GM19468 (cell line): ENCODE measurements at regions not wholly inside any gene's neighbourhood (a gene's known extent, or its start where the extent isn't known, plus 50 kb on each side); places are given as distances from the start of the nearest gene placed in this dataset.
"Not testable (repeated sequence)": the region's sequence is repeated elsewhere in the genome, so short reads cannot be mapped to it uniquely, and the experiment has no call there.

Source experiments
- ATAC-seq: cut with Tn5 transposase; IDR thresholded peaks from one replicate; pipeline ENCODE4 v1.9.1; 2021; ENCODE audit warnings: mild to moderate bottlenecking, moderate library complexity, moderate number of reproducible peaks; ENCODE audit not compliant: unreplicated experiment; ENCODE audit errors: extremely low read depth

DNA sequence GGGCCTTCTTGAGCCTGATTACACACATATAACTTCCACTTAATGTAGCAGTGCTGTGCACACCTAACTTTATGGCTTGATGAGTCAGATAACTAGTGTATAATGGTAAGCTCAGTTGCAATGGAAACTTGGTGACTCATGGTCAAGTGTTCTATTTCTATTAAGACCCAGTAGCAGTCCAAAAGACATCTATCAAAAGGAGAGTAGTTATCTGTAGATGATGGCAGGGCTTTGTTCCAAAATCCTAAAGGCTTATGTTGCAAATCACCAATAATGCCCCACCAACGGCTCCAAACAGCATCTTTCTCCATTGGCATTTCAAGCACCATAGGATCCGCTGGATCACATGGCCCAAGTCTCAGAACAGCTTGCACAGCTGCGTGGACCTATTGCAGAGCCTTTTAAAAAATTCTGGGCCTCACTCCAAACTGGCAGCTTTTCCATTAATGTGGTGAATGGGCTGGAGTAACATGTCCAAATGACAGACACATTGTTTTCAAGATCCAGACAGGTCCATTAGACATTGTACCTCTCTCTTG is 566.8 kb upstream of the USP24 start:
- ATAC-seq: no peak

DNA sequence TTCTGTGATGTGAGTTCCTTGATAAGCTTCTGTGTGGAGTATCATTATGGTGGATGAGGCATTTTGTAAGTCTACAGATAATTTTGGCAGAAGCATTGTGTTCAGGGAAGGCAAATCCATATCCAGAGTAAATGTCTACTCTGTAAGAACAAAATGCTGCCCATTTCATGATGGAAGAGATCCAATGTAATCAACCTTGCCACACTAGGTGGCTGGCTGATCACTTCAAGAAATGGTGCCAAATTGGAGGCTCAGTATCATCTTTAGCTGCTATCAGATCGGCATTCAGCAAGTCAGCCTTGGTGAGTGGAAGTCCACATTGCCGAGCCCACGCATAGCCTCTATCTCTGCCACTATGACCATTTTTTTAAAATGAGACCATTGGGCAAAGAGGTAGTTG is 565.8 kb upstream of the USP24 start:
- ATAC-seq: no peak

DNA sequence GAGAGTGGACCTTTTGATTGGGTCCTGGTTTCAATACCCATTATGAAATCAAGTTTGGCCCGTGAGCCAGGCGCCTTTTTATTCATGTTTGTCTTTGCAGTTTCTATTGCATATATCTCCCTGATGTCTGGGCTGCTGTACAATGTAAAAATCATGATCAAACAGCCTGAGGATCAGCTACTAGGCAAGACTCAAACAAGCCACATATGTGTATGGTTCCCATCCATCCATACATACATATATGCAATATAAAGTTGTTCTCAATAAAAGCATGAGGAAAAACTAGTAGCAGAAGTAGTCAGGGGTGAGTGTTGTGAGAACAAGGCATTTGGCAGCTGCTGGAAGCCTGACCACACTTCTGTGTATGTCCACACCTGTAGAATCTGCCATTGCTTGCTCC is 562.4 kb upstream of the USP24 start:
- no peak for ATAC-seq

DNA sequence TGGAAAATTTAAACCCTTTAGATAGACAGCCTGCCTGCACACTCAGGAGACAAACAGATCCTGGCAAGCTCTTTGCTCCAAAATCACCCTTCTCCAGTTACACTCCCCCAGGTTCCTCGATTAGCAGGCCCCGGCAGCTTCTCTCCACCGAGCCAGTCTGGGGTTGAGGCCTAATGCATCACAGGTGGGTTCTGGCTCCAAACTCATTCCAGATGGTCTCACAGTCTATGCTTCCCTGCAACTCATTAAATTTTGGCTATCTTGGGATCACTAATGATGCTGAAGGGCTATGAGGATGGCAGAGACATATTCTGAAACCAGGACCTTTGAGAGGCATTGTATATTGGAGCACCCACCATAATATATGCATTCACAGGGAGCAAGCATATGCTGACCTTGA is 559.8 kb upstream of the USP24 start:
- no peak for ATAC-seq

DNA sequence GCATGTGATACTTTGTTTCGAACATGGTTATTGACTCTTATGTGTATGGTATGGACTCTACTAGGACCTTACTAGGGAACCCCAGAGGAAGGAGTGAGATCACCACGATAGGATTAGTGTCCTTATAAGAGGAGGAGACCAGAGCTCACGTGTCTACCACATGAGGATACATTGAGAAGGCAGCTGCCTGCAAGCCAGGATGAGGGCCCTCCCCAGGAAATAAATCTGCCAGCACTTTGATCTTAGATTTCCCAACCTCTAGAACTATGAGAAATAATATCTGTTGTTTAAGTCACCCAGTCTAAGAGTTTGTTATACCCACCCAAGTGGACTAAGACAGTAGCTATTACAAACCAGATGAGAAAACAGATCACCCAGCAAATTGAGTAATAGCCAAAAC is 559.3 kb upstream of the USP24 start:
- ATAC-seq: no peak

DNA sequence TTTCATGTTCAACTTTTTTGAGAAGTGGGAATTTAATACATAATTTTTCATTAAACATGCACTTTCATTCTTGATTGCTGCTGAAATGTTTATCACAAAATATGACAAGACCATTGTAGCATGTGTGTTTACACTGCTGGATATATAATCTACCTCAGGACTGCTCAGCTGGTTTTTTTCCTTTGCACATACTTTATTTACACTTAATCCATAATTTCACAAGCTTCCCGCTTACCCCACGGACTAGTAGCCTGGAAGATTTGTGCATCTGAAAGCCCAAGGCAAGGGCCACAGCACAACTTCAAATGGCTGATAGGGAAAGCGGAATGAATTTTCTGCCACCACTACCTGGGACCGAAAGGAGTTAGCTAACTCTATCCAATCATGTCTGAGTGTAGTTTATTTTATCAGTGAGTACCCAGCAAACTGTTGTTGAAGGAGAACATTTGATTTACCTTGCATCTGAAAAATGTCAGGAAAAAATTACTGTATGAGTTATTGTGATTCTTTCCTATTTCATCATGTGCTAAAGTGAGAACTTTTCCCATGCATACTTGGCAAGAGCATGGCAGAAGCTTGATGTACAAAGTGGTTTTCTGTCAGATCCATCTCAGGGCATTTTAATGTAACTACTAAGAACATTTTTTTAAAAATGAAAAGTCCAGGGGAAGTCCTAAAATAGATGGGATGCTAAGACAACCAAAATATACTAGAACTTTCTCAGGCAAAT is 558.2 kb upstream of the USP24 start:
- no peak for ATAC-seq

DNA sequence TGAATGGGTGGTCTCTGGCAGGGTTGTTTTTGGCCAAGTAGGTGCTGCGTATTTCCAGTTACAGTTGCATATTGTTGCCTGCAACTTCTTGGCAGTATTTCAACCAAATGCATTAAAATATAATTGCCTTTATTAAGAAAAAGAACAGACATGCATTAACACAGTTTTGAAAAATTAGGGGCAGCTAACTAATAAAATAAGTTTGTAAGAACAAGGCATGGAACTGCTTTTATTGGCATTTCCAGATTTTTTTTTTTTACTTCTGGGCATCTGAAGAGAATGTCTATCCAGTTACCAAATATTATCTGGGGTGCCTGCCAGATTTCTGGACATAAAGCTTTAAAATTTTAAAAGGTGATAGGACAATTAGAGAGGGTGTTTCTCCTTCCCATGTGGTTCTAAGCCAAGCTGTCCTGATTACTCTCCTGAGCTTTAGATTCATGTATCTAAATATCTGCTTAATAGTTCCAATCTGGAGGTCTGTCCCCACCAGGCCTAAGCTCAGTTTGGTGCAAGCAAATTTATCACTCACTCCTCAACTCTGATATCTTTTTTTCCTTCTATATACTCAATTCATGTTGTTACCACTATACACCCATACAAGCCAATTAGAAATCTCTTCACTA is 553.3 kb upstream of the USP24 start:
- ATAC-seq: no peak

DNA sequence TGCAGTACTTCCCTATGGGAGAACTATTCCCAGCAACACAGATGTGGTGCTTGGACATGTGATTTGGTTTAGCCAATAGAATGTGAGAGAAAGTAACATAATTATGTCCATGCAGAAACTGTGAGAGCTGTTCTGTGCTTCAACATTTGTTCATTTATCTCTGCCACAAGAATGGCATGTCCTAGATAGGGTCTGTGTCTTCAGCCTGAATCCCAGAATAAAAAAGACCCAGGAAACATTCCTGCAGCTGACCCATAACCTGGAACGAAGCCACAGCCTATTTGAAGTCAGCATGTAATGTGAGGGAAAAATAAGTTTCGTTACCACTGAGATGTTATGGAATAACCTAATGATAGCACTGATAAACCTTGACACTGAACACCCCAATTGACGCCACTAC is 552.0 kb upstream of the USP24 start:
- no peak for ATAC-seq

DNA sequence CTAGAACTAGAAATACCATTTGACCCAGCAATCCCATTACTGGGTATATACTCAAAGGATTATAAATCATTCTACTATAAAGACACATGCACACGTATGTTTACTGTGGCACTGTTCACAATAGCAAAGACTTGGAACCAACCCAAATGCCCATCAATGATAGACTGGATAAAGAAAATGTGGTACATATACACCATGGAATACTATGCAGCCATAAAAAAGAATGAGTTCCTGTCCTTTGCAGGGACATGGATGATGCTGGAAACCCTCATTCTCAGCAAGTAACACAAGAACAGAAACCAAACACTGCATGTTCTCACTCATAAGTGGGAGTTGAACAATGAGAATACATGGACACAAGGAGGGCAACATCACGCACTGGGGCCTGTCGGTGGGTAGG is 550.3 kb upstream of the USP24 start:
- ATAC-seq: not testable (repeated sequence)

DNA sequence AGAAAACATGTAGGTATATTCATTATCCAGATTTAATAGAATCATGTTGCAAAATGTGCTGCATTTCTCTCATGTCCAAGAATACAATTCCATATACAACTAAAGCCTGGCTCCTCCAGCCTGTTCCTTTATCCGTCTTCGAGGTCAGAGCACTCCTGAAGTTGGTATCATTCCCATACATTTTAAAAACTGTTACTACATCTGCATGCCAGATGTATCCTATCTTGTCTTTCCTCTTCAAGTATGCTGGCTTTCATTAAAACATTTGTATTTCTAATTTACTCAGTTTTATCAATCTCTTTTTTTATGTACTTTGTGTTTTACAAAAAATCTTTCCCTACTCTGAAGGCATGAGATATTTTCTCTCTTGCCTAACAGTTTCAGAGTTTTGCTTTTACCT is 536.6 kb upstream of the USP24 start:
- ATAC-seq: no peak

DNA sequence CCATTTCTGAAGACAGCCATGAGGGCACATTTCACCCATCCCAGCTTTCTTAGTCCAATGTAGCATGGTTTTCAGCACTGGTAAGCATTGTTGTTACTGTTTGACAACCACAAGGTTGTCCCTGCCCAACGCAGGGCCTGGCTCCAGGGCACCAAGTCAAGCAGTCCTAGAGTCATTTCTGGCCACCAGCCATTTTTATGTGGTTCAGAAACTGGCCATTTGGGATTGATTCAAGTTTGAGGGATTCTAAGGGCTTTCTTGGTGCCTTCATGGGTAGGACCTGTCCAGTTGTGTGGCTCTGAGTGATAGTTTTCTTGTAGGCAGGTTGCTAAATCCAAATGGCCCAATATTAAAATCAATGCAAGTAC is 535.4 kb upstream of the USP24 start:
- ATAC-seq: no peak

DNA sequence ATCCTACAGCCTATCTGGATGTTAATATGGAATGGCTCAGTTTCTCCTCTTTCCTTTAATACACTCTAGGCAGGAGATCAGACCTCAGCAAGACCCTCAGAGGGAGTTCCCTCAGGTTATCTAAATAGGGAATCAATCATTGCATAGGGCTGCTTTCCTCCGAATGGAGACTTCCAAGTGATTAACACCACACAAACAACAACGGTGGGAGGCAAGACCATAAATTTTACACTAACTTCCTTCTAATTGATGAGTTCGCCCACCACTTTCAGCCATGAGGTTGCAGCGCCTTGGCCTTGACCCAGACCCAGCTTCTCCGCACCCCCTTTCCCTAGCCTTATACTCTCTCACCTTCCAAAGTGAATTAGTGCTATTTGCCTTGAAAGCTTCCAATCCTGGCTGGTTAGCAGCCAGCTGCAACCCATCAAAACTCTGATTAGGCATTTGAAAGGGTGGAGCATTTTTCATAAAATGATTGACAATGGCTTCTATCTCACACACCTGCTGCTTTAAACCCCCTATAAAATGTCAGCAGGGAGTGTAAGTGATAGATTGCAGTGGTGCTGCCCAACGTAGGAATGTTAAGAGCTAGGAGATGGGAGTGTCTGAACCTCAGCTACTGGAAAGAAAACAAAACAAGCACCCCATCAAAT is 534.9 kb upstream of the USP24 start:
- no peak for ATAC-seq

DNA sequence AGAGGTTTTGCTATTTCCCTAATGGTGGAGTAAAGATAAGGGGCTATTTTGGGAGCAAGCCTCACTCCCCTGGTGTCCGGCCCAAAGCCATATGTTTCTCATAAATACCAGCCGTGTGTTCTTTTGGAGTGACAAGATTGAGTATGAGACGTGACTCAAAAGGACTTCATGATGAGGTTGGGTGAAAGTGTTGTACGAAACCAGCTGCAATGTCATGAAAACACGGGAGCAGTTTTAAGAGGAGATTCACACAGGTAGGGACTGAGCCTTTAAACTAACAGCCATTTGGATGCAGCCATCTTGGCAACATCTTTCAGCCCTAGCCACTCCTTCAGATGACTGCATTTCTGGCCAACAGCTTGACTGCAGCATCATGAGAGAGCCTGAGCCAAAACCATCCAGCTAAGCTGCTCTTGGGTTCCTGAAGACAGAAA is 532.3 kb upstream of the USP24 start:
- no peak for ATAC-seq

DNA sequence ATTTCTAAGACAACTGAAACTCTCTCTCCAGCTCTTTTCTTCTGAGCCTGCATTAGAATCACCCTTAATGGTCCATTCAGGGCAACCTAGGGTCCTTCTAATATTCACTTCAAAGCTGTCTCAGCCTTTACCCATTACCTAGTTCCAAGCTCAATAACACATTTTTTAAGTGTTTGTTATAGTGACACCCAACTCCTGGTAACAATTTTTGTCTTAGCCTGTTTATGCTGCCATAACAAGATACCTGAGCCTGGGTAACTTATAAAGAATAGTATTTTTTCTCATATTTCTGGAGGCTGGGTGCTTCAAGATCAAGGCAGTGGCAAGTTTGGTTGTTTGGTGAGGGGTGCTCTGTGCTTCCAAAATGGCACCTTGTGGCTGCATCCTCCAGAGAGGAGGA is 531.5 kb upstream of the USP24 start:
- ATAC-seq: no peak

DNA sequence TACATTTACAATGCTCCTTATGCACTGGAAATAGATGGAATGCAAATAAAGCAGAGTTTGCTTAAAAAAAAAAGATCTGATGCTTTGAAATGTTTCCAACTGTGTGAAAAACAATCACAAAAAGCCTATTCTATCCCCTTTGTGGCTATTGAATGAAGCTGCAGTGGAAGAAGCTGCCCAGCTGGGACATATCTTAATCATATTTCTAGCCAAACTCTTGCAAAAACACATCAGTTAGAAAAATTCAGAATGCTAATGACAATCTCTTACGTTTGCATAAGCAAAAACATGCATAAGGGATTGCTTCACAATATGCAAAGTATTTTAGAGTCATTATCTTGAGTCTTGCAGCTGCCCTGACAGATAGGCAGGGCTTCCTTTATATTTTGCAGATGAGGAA is 526.4 kb upstream of the USP24 start:
- no peak for ATAC-seq

DNA sequence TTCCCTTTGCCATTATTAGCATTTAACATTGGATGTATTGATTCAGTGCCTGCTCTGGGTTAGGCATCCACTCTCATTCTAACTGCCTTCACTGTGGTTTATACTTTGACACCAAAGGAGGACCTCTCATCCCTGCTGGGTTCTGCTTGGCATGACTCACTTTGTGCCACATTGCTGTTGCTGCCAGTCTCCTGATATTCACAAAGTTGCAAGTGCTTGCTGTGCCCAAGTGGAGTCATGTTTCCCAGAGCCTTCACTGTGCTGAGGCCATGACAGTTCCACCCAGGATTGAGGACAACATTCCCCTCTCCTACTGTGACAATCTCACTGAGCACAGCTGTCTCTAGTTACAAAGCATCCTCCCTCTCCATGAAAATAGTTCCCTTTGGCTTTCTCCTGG is 519.9 kb upstream of the USP24 start:
- ATAC-seq: no peak

DNA sequence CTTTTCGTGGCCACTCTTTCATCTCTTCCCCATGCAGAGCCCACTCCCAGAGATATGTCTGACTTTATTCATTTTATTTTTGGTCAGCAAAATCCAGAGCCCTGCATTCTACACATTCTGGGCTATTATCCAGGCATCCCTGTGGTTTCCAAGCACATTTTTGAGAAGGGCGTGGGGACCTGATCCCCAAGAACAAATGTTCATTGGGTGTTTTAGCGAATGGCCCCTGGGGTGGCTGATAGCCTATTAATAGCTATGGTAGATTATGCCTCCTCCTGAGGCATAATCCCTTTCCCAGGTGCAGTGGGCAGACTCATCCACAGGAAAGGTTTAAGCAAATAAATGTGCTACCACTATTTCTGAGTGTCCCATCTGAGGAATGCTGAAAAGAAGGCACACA is 511.8 kb upstream of the USP24 start:
- ATAC-seq: no peak

DNA sequence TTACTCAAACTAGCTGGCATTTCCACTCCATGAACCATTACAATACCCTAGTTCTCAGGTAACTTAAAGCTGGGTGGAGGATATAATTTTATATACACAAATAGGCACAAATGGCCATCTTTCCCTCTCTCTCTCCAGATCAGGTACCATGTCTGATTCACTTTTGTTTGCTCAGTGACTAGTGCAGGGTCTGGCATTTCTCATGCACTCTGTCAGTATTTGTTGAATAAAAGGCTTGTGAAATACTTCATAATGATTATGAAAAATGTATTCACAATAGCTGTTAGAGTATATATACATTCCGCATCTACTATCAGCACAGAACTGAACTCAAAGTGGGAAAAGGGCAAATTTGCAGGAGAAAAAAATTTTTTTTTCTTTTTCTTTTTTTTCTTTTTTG is 510.2 kb upstream of the USP24 start:
- no peak for ATAC-seq

DNA sequence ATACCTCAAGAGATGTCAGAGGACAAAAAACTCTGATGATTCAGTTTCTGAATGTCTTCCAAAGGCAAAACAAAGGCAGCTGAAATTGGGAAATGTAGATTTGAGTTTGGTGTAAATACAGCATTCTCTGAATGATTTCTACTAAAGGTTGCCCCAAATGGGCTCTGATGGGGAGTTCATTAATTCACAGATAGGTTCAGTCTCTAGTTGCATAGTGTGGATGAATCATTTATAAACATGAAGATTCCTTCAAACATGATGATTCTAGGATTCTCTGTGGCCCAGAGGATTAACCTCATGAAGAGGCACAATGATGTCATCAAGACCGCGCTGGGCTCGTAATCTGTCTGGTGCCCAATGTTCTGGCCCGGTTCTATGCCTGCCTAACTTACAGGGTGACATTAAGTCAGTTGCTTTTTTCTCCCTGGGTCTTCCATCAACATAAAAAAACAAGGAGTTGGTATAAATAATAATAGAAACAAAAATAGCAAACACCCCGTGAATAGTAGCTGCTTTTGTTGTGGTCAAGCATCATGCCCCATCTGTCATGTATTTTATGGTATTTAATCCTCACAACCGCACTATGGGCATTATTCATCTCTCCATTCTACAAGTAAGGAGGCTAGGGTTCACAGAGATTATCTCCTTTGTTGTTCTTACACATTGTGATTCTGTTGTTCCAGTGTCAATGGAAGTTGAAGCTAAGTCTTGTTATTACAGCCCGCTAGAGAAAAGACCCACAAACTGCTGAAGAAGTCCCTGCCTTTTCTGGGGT is 509.6 kb upstream of the USP24 start:
- no peak for ATAC-seq

DNA sequence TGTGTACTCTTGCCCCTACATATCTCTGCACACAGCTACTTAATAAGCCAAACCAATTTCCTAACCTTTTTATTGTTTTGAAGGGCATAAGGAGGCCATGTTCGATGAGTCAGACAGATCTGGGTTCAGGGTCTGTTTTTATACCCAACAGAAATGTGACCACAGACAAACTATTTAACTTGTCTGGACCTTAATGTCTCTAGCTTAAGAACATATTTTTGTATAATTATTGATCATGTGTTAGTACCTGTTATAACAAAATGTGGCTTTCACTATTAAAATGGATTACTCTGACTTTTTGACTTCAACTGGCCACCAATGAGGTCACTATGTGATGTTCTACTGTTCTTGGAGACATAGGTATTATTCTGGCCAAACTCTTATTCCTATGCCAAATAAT is 507.8 kb upstream of the USP24 start:
- no peak for ATAC-seq

DNA sequence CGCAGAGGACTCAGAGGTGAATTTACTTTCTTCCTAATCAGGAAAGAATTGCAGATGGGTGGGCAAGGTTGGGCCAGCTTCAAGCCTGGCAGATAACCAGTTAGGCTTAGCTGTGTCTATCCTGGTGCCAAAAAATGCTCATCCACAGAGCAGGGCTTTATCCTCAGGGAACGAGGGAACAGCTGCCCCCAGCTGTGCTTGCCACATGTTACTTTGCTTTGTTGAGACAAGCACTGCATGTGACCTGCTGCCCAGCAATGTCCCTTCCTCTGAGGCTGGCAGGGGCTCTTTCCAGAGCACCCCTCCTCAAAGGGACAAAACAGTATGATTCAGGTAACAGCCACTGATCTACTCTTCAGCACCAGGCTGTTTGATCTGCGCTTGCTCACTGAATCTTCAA is 505.1 kb upstream of the USP24 start:
- ATAC-seq: no peak
